ENCODE measurements at regions not wholly inside any gene's neighbourhood (a gene's known extent, or its start where the extent isn't known, plus 50 kb on each side); places are given as distances from the start of the nearest gene placed in this dataset.
"Not testable (repeated sequence)": the region's sequence is repeated elsewhere in the genome, so short reads cannot be mapped to it uniquely, and the experiment has no call there.

GRCh38 chr1:145482214-145482860 lies 56.9 kb upstream of the NBPF20 start:
- TF ChIP-seq CTCF (IDR thresholded peaks at IDR 0.05; ENCODE audit: low read depth, low read length, poor library complexity, severe bottlenecking); EZH2phosphoT487 (IDR thresholded peaks at IDR 0.05; ENCODE audit: borderline replicate concordance, low read length): not testable (repeated sequence)
